GM12878 (cell line): ENCODE measurements at regions not wholly inside any gene's neighbourhood (a gene's known extent, or its start where the extent isn't known, plus 50 kb on each side); places are given as distances from the start of the nearest gene placed in this dataset.

Source experiments
- ATAC-seq: fragments of 200-7000 bp; cut with Tn5 transposase; 3 replicates; pipeline ENCODE4 v1.9.1; 2020; ENCODE audit warnings: mild to moderate bottlenecking, moderate library complexity
- BruUV-seq: library from RNA; stranded (reverse); fragments of 400-500 nt; replicated peaks from 2 replicates; lab custom pipeline; 2021; lab: Mats Ljungman, UMichigan
- CTCF ChIA-PET: fragments of 300-600 bp; sonication (Branson Sonifier 250); formaldehyde crosslinking; extraction: SDS; loops from one replicate; lab custom pipeline; 2021; ENCODE audit warnings: inconsistent platforms; lab: Yijun Ruan, JAX
- POLR2A ChIA-PET: fragments of 350-600 bp; formaldehyde crosslinking; extraction: SDS; loops from one replicate; lab custom pipeline; 2021; ENCODE audit warnings: inconsistent platforms; lab: Charles Lee
- RAD21 ChIA-PET: fragments of 300-600 bp; sonication (Branson Sonifier 250); formaldehyde crosslinking; loops from one replicate; lab custom pipeline; 2023; ENCODE audit warnings: antibody characterized with exemption; ENCODE audit not compliant: unreplicated experiment; lab: Charles Lee
- SMC1A ChIA-PET: fragments of 300-600 bp; sonication (Branson Sonifier 250); formaldehyde crosslinking; loops from one replicate; lab custom pipeline; 2023; ENCODE audit not compliant: unreplicated experiment, uncharacterized antibody; lab: Charles Lee
- DNase-seq: peaks from one replicate; pipeline ENCODE4 v3.0.0-alpha.2; 2011; ENCODE audit warnings: low read depth, low spot score
- FAIRE-seq: peaks from 3 replicates; lab custom pipeline; 2011; peaks lifted over from hg19 to GRCh38; lab: Jason Lieb, UNC
- H2AFZ ChIP-seq: 2 replicates; pipeline ENCODE4 v1.6.0; 2011; ENCODE audit warnings: low read depth, low read length, control low read depth; ENCODE audit not compliant: control insufficient read depth
- H3K27ac ChIP-seq: 2 replicates; pipeline ENCODE4 v1.5.1; 2011; ENCODE audit warnings: control low read depth; ENCODE audit not compliant: control insufficient read depth, insufficient read depth
- H3K27me3 ChIP-seq, 2 experiments: replicated peaks in 1 of 2; 2 replicates each; pipeline versions ENCODE4 v1.6.0 to v1.6.1; 2011; ENCODE audit warnings: low read length in 1 of 2; ENCODE audit not compliant: control insufficient read depth in 2 of 2, insufficient read depth in 2 of 2
- H3K36me3 ChIP-seq, 2 experiments: 2 replicates each; pipeline ENCODE4 v1.5.1; 2011; ENCODE audit warnings: low read length in 1 of 2; ENCODE audit not compliant: control insufficient read depth in 2 of 2, insufficient read depth in 2 of 2
- H3K4me1 ChIP-seq: 2 replicates; pipeline ENCODE4 v1.6.1; 2011; ENCODE audit warnings: mild to moderate bottlenecking, low read length, moderate library complexity, mixed read lengths; ENCODE audit not compliant: control insufficient read depth, insufficient read depth
- H3K4me2 ChIP-seq: 2 replicates; pipeline ENCODE4 v1.6.0; 2011; ENCODE audit warnings: control low read depth; ENCODE audit not compliant: control insufficient read depth, insufficient read depth
- H3K4me3 ChIP-seq: fragments of 200-600 bp; sonication (generic); 2 replicates; pipeline ENCODE4 v1.5.1; 2016
- H3K79me2 ChIP-seq: 2 replicates; pipeline ENCODE4 v1.6.0; 2011; ENCODE audit warnings: low read length; ENCODE audit not compliant: control insufficient read depth, insufficient read depth
- H3K9ac ChIP-seq: 2 replicates; pipeline ENCODE4 v1.8.0; 2011; ENCODE audit warnings: low read length, control low read depth, mixed read lengths; ENCODE audit not compliant: control insufficient read depth, insufficient read depth
- H3K9me3 ChIP-seq: replicated peaks from 3 replicates; pipeline ENCODE4 v1.5.1; 2011; ENCODE audit warnings: mild to moderate bottlenecking, low read length; ENCODE audit not compliant: control insufficient read depth, insufficient read depth
- H4K20me1 ChIP-seq: 2 replicates; pipeline ENCODE4 v1.6.0; 2011; ENCODE audit not compliant: control insufficient read depth, insufficient read depth
- CEBPZ ChIP-seq: fragments of 150-350 bp; IDR thresholded peaks from 2 replicates; pipeline ENCODE4 v1.6.1; 2016; ENCODE audit warnings: low read depth, low read length
- CREM ChIP-seq: IDR thresholded peaks from 2 replicates; pipeline ENCODE4 v1.6.1; 2014; ENCODE audit warnings: antibody characterized with exemption, low read depth
- HDAC2 ChIP-seq: fragments of 200-600 bp; sonication (generic); IDR thresholded peaks from 2 replicates; pipeline ENCODE4 v1.6.1; 2017
- MLLT1 ChIP-seq: fragments of 450-650 bp; IDR thresholded peaks from 2 replicates; pipeline ENCODE4 v1.6.1; 2016; ENCODE audit warnings: mild to moderate bottlenecking
- MTA3 ChIP-seq: IDR thresholded peaks from 2 replicates; pipeline ENCODE4 v1.6.1; 2012; ENCODE audit warnings: low read length, inconsistent platforms, borderline replicate concordance
- NRF1 ChIP-seq: conservative IDR thresholded peaks from 2 replicates; pipeline ENCODE4 v1.6.1; 2011; ENCODE audit warnings: mild to moderate bottlenecking, low read depth, low read length, improper control_type of control experiment
- POLR2AphosphoS2 ChIP-seq: IDR thresholded peaks from 2 replicates; pipeline ENCODE4 v1.6.1; 2011; ENCODE audit warnings: low read depth, mild to moderate bottlenecking, low read length, improper control_type of control experiment, moderate library complexity
- RAD51 ChIP-seq: fragments of 450-650 bp; IDR thresholded peaks from 2 replicates; pipeline ENCODE4 v1.6.1; 2016; ENCODE audit warnings: moderate library complexity, mild to moderate bottlenecking, inconsistent platforms
- RB1 ChIP-seq: fragments of 450-650 bp; formaldehyde crosslinking; IDR thresholded peaks from 2 replicates; pipeline ENCODE4 v1.6.1; 2017; ENCODE audit warnings: mild to moderate bottlenecking, borderline replicate concordance
- SMAD1 ChIP-seq: fragments of 450-650 bp; IDR thresholded peaks from 2 replicates; pipeline ENCODE4 v1.6.1; 2018; ENCODE audit warnings: mild to moderate bottlenecking, low read depth; ENCODE audit not compliant: partially characterized antibody
- YY1 ChIP-seq: IDR thresholded peaks from 2 replicates; pipeline ENCODE4 v1.6.1; 2011; ENCODE audit warnings: low read depth, mild to moderate bottlenecking, low read length
- ZNF217 ChIP-seq: fragments of 450-650 bp; IDR thresholded peaks from 2 replicates; pipeline ENCODE4 v1.6.1; 2017; ENCODE audit warnings: antibody characterized with exemption, mild to moderate bottlenecking
- ZNF24 ChIP-seq: fragments of 450-650 bp; IDR thresholded peaks from 2 replicates; pipeline ENCODE4 v1.6.1; 2017; ENCODE audit warnings: antibody characterized with exemption, mild to moderate bottlenecking
- ZSCAN29 ChIP-seq: fragments of 450-650 bp; IDR thresholded peaks from 2 replicates; pipeline ENCODE4 v1.6.1; 2017; ENCODE audit warnings: mild to moderate bottlenecking, moderate library complexity
- WGBS: methylation state at CpG from one replicate; pipeline ENCODE4 v1.1.6; 2016; ENCODE audit warnings: low lambda C conversion rate; ENCODE audit not compliant: insufficient replicate concordance, insufficient coverage; ENCODE audit errors: missing lambda C conversion rate; 5-methylcytosine and 5-hydroxymethylcytosine counted together
- in situ Hi-C: fragments of 300-500 bp; cut with MboI; formaldehyde crosslinking; loops from 9 replicates; pipeline ENCODE4 v1.14.3; 2018; ENCODE audit warnings: mixed read lengths
- intact Hi-C: fragments of 100-400 bp; cut with micrococcal nuclease; formaldehyde crosslinking; loops from one replicate; pipeline ENCODE4 v1.14.2; 2022; ENCODE audit not compliant: unreplicated experiment
- TF ChIP-seq, protein P1 (sequence below): fragments of 150-350 bp; IDR thresholded peaks from 2 replicates; pipeline ENCODE4 v1.6.1; 2014; ENCODE audit warnings: mild to moderate bottlenecking, low read depth, low read length

DNA sequence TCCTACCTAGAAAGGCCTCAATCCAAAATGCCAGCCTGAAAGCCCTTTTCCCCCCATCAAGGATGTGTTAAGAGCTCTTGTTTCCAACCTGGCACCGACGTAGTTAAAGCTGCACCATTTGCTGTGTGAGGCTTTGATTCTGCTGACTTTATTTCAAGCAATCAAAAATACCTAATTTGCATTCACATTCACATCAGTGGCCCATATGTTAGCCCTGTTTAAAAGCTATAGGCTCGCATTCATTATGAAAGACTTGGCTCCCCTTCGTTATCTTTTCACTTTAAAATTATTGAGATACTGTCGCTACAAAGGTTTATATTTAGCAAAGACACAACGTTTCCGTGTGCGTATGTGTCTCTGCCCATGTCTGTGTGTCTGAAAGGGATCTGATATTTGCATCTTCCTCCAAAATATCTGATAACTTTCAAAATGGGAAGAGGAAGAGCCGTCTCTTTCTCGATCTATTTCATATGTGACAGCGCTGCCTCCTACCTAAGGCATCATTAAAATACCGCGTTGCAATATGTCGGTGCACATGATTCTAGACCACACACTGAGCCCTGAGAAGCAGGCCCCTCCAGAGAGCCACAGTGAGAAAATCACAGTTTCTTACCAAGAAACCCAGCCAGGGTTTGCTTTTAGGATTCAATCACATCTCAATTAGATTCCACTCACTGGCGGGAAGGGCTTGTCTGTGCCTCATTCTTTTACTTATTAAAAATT, 57.1 kb upstream of the ITPRID1 start:
- RAD21 ChIA-PET = no interaction called here

More for the DNA sequence above, 57.1 kb upstream of the ITPRID1 start:
- ATAC-seq (no peak), FAIRE-seq (no peak)
- BruUV-seq = no TSS peak
- SMC1A ChIA-PET = interaction anchor here (1.1 to 1.5 kb wide), 2 partner anchors 8 to 13 kb away, joined by 4 read pairs; no protein-coding TSS in a partner anchor
- TF ChIP-seq, protein P1, sequence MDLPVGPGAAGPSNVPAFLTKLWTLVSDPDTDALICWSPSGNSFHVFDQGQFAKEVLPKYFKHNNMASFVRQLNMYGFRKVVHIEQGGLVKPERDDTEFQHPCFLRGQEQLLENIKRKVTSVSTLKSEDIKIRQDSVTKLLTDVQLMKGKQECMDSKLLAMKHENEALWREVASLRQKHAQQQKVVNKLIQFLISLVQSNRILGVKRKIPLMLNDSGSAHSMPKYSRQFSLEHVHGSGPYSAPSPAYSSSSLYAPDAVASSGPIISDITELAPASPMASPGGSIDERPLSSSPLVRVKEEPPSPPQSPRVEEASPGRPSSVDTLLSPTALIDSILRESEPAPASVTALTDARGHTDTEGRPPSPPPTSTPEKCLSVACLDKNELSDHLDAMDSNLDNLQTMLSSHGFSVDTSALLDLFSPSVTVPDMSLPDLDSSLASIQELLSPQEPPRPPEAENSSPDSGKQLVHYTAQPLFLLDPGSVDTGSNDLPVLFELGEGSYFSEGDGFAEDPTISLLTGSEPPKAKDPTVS = no peak
- TF ChIP-seq POLR2AphosphoS2 (no peak), SMAD1 (no peak), YY1 (no peak), ZNF24 (no peak), MLLT1 (no peak), CEBPZ (no peak), ZNF217 (no peak), CREM (no peak), RB1 (no peak), MTA3 (no peak), ZSCAN29 (no peak), NRF1 (no peak), HDAC2 (no peak), RAD51 (no peak)
- TF ChIP-seq, all 136 proteins: peak for 0
- intact Hi-C loops = no loop called here
- H3K27me3 ChIP-seq = no peaks in the 10 kb centered on the region; a peak in 2 of 4 replicates
- H3K9me3 ChIP-seq = no peaks in the 10 kb centered on the region
- ChIA-PET CTCF (interaction anchor here (1.5 to 1.6 kb wide), 2 partner anchors 13 kb away, joined by 6 to 7 read pairs; no protein-coding TSS in a partner anchor), POLR2A (no interaction called here)
- H3K79me2 ChIP-seq = no peaks in the 10 kb centered on the region
- no peaks in the 10 kb centered on the region for H3K36me3 ChIP-seq
- no peak overlapping the region for H3K4me2 ChIP-seq
- no peak for DNase-seq
- in situ Hi-C loops = no loop called here
- no peak overlapping the region for H3K9ac ChIP-seq
- no peaks in the 10 kb centered on the region for H4K20me1 ChIP-seq
- no peak overlapping the region for H2AFZ ChIP-seq
- no peak overlapping the region for H3K27ac ChIP-seq
- WGBS = 38% methylated on average over 15 of the region's 15 CpGs
- no peak overlapping the region for H3K4me3 ChIP-seq
- no peaks in the 10 kb centered on the region for H3K4me1 ChIP-seq
